Brain pericyte (primary cell): ENCODE measurements at regions not wholly inside any gene's neighbourhood (a gene's known extent, or its start where the extent isn't known, plus 50 kb on each side); places are given as distances from the start of the nearest gene placed in this dataset.
A peak's percentile ranks its signal among the peaks of the same experiment; 100 is the strongest.

ENCODE experiments used
- DNase-seq: peaks from one replicate; pipeline ENCODE4 v3.0.0-alpha.2; 2012; ENCODE audit warnings: low read depth, low spot score

GRCh38 chr11:80458376-80458775 is 1017.5 kb upstream of the TENM4 start:
- no peak for DNase-seq

GRCh38 chr11:80457823-80458222 is 1017.0 kb upstream of the TENM4 start:
- DNase-seq = no peak

GRCh38 chr11:80455818-80456217 is 1015.0 kb upstream of the TENM4 start:
- no peak for DNase-seq

- no peak for DNase-seq
These were observed 1010.3 kb upstream of the TENM4 start for GRCh38 chr11:80451105-80451504.

- no peak for DNase-seq
These were observed 1007.9 kb upstream of the TENM4 start for GRCh38 chr11:80448709-80449108.

GRCh38 chr11:80443177-80443576 is 1002.3 kb upstream of the TENM4 start:
- no peak for DNase-seq

GRCh38 chr11:80441821-80442220 is 1001.0 kb upstream of the TENM4 start:
- DNase-seq = no peak

GRCh38 chr11:80440835-80441234 is 1000.0 kb upstream of the TENM4 start:
- no peak for DNase-seq

- DNase-seq = no peak
These were observed 995.7 kb upstream of the TENM4 start for GRCh38 chr11:80436547-80436946.

- no peak for DNase-seq
These were observed 994.5 kb upstream of the TENM4 start for GRCh38 chr11:80435345-80435744.

- DNase-seq = no peak
These were observed 991.2 kb upstream of the TENM4 start for GRCh38 chr11:80432057-80432456.

GRCh38 chr11:80424012-80424695 is 983.3 kb upstream of the TENM4 start:
- no peak for DNase-seq

- no peak for DNase-seq
These were observed 979.5 kb upstream of the TENM4 start for GRCh38 chr11:80420374-80420773.

- DNase-seq = no peak
These were observed 976.9 kb upstream of the TENM4 start for GRCh38 chr11:80417681-80418080.

- no peak for DNase-seq
These were observed 974.8 kb upstream of the TENM4 start for GRCh38 chr11:80415580-80415979.

- peak; percentile 10 for DNase-seq
These were observed 973.6 kb upstream of the TENM4 start for GRCh38 chr11:80414181-80415165.

GRCh38 chr11:80412604-80413003 is 971.8 kb upstream of the TENM4 start:
- no peak for DNase-seq

- no peak for DNase-seq
These were observed 952.4 kb upstream of the TENM4 start for GRCh38 chr11:80393210-80393609.

GRCh38 chr11:80390505-80390904 is 949.7 kb upstream of the TENM4 start:
- no peak for DNase-seq

GRCh38 chr11:80388536-80388935 is 947.7 kb upstream of the TENM4 start:
- no peak for DNase-seq

GRCh38 chr11:80388130-80388529 is 947.3 kb upstream of the TENM4 start:
- DNase-seq = no peak

- no peak for DNase-seq
These were observed 942.8 kb upstream of the TENM4 start for GRCh38 chr11:80383655-80384054.
